ENCODE measurements at regions not wholly inside any gene's neighbourhood (a gene's known extent, or its start where the extent isn't known, plus 50 kb on each side); places are given as distances from the start of the nearest gene placed in this dataset.

DNA sequence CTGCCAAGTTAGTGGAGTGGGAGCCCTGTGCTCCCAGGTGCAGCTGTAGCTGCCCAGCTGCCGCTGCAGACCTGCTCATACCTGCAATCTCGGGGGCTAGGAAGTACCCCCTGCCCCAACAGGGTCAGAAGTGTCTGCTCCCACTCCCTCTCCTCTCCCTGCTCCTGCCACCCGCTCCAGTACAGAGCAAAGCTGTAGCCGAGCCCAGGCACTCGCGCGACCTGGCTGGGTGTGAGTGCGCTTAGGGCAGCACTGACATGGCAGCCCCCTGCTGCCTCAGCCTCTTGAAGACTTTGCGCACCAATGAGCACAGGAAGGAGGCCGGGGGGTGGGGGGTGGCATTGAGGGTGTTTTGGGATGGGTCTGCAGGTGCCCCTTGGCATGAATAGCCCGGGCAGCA is 1951.4 kb downstream of the SUCLG1 start:
- TF ChIP-seq EZH2 (IDR thresholded peaks at IDR 0.05; ENCODE audit: insufficient read depth, poor library complexity, severe bottlenecking) (no peak), EZH2phosphoT487 (IDR thresholded peaks at IDR 0.05; ENCODE audit: insufficient read depth, low read depth) (no peak)

All from GM23248 (cell line).